CD4-positive, alpha-beta T cell treated with Interleukin-4 for 4 hours (primary cell): ENCODE measurements at regions not wholly inside any gene's neighbourhood (a gene's known extent, or its start where the extent isn't known, plus 50 kb on each side); places are given as distances from the start of the nearest gene placed in this dataset.

ENCODE experiments used
- DNase-seq: peaks from one replicate; pipeline ENCODE4 v3.0.0-alpha.2; 2020

DNA sequence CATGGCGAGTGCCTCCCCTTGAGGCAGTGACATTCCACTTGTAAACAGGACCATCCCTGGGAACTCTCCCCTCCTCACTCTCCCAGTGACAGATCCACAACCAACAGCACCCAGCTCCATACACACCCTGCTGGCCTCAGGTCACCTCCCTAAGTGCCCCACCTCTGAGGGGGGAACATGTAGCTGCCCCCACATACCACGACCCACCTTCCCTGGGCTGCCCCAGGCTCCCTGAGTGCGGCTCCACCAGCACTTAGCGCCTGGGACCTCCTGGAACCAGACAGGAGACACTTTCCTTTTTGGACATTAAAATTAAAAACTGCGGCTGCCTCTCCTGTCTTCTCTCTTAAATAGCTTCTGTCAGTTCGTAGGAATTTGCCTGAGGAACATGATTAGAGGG lies 1140.1 kb downstream of the BRD1 start:
- DNase-seq: no peak

DNA sequence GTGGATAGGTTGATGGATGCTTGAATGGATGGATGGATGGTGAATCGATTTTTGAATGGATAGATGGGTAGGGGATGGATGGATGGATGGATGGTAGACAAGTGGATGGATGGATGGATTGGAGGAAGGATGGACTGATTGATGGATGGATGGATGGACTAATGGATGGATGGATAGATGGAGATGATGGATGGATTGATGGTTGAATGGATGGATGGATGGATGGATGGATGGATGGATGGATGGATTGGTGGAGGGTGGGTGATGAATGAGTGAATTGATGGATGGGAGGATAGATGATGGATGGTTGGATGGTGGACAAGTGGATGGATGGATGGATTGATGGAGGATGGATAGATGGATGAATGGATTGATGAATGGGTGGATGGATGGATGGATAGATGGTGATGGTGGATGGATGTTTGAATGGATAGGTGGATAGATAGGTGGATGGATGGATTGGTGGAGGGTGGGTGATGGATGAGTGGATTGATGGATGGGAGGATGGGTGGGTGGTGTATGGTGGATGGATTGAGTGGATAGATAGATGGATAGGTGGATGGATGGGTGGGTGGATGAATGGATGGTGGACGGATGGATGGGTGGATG lies 1140.9 kb downstream of the BRD1 start:
- no peak for DNase-seq

DNA sequence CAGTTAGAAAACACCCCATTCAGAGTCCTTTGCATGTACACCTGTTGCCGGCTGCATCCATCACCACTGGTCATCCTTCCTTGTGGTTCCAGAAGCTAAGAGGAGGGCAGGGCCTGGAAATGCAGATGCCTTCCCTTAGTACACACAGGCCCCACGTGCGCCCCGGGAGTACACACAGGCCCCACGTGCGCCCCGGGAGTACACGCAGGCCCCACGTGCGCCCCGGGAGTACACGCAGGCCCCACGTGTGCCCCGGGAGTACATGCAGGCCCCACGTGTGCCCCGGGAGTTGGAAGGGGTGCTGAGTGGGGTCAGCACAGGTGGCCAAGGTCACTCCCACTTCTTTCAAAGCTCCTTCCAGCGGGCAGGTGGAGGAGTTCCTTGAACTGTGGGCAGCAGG lies 1141.9 kb downstream of the BRD1 start:
- no peak for DNase-seq

DNA sequence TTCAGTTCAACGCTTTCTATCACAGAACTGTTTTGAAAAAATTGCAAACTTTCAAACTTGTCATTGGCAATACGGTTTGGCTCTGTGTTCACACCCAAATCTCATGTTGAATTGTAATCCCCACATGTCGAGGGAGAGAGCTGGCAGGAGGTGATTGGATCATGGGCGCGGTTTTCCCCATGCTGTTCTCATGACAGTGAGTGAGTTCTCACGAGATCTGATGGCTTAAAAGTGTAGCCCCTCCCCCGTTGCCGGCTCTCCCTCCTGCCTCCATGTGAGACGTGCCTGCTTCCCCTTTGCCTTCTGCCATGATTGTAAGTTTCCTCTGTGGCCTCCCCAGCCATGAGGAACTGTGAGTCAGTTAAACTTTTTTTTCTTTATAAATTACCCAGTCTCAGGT lies 1144.0 kb downstream of the BRD1 start:
- DNase-seq: no peak

DNA sequence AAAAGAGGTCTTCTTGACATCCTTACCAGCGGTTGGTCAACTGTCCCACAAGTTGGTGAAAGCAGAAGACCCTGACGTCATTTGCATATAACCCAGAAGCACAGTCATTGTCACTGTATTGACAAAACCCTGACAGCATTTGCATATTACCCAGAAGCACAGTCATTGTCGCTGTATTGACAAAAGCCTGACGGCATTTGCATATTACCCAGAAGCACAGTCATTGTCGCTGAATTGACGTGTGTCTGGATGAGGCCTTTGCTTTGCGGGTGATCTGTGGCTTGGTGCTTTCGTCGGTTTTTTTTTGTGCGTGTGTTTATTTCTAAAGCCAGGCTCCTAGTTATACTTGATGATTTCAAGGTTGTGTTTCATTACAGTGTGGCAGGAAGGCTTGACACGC lies 1145.2 kb downstream of the BRD1 start:
- no peak for DNase-seq

DNA sequence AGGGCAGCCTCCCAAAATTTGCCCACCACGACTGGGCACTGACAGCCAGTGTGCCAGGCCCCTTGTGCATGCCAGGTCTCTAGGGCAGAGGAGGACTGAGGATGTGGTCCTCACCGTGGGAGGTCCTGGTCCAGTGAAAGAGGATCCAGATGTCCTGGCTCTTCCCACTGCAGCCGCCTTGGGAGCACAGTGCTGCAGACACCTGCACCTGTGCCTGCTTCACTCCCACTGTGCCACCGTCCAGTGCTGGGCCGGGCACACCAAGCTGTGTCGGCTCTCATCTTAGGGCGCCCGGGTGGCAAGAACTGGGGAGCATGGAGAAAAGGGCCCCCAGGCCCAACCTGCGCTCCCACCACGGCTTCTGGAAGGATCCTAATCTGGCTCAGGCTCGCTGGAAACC lies 1147.1 kb downstream of the BRD1 start:
- DNase-seq: no peak

DNA sequence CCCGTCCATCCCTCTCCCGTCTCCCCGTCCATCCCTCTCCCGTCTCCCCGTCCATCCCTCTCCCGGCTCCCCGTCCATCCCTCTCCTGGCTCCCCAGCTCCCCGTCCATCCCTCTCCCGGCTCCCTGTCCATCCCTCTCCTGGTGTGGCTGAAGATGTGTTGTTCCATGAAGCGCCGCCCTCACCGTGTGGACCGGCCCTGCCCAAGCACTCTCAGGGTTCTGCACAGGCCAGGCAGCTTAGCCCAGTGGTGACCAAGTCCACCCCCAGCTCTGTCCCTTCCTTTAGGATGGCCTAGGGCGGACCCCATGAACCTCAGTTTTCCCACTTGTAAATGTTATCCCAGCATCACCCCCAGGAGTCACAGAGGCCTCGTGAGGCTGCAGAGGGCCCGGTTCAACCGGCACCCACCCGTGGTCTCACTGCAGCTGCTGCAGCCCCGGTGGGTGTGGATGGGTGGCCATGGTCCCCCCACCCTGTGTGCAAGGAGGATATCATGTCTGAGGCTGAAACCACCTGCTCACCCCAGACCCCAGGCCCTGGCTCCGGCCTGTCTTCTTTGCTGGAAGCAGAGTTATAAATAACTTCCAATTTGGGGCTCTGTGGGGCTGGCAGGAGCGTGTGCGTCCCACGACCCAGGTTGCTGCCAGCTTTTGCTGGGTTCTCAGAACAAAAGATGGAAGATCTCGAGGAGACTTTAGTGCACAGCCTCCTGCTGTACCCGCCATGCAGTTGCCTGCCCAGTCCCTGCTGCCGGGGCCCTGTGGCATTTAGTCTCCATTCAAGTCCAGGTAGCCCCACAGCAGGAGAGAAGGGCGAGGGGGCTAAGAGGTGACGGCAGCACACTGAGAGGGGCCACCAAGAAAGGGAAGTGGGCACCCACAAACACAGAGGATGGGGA lies 1147.8 kb downstream of the BRD1 start:
- no peak for DNase-seq

DNA sequence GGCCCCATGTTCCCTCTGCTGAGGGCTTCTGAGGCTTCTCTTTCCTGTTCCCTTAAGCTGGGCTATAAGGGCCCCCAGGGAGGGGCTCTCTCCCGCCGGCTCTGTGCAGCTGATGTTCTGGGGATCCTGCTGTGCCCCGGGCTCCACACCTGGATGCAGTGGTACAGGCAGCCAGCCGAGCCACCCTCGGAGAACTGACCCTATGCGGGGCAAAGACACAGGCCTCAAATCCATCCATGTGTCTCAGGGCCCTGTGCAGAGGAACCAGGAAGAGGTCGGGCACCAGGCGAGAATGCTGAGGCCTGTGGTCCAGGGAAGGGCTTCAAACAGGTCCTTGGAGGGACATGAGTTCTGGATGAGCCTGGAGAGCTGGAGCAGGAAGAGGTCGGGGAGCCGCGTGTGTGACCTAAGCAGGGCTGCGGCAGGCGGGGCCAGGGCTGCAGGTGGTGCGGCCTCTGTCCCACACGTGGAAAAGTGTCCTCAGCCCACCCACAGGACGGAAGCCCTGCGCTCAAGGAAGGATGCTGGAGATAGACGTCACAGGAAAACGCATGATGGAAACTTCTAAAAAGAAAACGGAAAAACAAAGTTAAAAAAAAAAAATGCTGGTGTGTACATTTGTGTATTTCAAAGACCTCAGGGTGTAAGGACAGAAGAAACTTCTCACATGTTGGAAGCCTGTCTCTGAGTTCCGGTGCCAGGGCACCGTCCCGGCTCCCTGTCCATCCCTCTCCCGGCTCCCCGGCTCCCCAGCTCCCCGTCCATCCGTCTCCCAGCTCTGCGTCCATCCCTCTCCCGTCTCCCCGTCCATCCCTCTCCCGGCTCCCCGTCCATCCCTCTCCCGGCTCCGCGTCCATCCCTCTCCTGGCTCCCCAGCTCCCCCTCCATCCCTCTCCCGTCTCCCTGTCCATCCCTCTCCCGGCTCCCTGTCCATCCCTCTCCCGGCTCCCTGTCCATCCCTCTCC lies 1149.2 kb downstream of the BRD1 start:
- DNase-seq: no peak

DNA sequence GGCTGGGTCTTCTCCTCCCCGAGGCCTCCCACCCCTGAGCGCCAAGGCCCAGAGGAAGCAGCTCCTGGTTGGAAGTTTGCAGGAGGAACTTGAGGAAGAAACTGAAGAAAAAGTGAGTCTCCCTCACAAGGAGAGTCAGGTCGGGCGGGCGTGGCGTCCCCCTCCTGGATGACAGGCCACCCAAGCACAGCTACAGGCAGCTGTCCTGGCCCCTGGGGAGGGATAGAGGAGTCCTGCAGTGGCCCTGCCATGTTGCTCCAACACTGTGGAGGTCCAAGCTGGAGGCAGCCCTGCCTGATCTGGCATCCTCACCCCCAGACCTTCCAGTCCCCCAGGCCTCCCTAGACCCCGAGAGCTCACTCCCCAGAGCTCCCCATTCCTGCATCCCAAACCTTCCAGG lies 1150.1 kb downstream of the BRD1 start:
- DNase-seq: no peak

DNA sequence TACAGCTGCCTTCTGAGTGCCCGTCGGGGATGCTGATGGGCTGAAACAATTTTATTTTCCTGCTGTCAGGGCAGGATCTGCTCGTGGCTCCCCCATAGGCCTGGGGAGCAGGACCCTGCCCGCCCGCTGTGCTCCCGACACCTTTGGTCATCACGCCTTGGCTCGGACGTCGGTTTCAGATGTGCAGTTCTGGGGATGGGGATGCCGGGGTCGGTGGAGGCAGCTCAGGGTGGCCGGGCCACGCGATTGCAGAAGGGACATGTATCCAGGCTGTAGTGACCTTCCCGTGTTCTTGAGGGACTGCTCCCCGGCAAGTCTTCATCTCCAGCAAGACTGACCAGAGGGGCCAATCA lies 1150.5 kb downstream of the BRD1 start:
- no peak for DNase-seq

DNA sequence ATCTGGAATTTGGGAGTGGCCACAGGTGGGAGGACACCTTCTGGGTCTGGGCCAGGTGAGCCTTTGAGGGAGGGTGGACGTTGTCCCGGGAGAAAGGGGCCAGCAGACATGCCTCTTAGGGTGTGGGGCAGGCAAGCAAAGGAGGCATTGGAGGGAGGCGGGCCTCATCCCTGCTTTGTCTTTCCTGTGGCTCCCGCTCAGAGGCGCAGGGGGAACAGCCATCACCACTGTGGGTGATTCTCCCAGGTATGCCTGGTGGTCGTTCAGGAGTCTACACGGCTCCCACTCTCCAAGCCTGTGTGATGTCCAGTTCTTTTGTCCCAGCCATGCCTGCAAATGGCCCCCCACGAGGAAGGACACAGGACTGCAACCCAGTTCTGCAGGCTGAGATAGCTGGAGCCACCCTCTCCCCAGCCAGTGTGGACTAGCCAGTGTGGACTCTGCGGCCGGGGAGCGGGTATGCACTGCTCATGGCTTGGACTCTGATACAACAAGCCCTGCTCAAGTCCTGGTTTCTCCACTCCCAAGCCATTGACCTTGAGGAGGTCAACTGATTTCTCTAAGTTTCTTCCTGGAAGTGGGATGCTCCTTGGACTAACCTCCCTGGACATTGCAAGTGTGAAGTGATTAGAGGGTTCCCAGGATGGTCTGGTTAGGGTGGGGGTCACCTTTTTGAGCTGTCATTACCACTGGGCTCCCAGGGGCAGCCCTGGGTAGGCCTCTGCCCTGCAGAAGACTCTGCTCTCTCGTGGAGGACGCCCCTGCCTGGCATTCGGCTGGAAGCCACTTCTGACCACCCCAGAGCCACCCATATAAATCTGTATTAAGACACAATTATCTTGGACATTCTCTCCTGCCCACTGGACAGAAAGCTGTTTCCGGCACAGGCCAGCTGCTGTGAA lies 1151.2 kb downstream of the BRD1 start:
- no peak for DNase-seq

DNA sequence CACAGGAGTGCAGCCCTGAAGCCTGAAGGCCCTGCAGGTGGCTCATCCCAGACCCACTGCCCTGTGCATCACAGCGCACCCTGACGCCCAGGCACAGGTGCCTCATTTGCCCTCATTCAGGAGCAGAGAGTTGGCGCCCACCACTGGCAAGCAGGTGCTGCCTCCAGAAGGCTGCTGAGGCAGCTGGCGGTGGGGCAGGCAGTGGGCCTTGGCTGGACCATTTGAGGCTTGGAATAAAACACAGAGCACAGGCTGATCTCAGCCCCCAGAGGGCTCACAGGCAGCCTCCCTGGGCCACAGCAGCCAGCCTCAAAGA lies 1151.9 kb downstream of the BRD1 start:
- no peak for DNase-seq

DNA sequence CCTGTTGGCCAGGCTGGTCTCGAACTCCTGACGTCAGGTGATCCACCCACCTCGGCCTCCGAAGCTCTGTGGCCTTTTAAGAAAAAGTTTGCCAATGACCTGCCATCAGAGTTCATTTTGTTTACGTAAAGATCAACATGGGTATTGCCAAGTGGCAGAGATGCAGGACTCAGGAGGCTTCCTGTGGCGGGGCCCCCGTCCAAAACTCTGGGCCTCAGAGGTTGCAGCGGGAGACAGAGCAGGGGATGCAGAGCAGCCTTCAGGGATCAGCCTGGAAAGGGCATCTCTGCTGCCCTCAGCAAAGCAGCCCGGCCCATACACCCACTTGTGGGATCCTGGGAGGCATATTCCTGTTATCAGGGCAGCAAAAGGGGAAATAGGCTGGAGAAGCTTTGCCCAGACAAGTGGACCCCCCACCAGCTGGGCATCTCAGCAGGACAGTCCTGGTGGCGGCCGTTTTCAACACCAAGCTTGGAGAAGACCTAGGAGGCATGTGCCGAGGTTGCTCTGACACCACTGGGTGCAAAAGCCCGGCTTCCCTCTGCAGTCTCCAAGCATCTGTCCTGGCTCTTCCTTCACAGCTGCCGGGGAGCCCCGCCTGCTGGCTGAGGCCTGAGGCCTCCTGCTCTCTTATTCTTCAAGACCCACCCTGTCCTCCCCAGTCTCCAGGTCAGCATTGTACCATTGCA lies 1152.4 kb downstream of the BRD1 start:
- DNase-seq: no peak

DNA sequence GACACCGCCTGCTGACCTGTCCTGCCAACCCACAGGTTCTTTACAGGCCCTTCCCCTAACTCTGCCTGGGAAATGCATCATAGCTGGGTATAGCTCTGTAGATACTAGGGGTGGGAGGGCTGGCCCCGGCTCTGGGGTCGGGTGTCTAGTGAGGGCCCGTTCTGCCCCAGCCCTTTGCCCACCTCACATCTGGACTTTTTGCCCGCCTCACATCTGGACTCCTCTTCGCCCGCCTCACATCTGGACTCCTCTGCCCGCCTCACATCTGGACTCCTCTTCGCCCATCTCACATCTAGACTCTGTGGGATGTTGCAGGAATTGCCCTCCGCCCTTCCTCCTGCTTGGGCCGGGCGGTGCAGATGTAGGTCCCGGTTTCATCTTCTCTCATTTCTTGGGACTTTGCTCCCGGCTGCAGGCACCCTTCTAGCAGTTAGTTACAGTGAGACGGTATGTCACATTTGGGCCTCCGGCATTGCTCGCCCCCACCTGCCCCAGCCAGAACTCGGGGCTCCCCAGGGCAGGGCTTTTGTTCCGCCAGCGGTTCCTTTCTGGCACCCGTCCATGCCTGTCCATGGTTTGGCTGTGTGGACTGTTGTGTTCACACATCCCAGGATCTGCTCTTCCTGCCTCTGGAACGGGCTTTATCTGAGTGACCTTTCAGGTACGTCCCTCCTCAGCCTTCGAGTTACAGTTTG lies 1153.7 kb downstream of the BRD1 start:
- no peak for DNase-seq

DNA sequence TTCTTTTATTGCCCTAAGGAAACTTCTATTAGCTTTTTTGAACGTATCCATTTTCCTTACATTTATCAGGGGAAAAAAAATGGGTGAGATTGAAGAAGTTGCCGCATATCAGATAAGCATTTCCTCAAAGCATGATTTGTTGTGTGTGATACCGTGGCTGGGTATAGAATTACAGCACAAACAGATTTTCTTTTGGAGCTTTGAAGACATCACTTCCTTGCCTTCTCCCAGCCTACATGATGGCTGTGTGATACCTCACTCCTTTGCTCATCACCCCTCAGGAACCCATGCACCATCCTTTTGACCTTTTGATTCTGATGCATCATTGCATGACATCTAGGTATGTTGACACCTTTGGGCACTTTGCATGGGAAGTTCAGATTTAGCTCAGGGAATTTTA lies 1155.3 kb downstream of the BRD1 start:
- no peak for DNase-seq

DNA sequence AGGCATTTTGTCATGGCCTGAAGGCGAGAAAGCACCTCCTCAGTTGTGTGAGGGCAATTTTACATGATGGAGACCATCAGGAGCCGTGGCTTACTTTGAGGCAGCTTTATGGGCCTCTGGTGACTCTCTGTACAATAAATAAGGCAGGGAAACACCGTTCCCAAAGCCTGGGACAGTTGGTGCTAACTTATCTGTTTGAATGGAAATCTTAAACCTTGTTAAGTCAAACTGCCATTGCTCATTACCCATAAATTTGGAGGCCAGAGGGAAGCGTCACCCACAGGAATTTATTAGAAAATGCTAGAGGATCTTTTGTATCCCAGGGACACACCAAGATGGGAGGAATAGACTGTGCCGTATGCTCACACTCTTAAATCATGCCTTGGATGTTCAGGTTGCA lies 1156.9 kb downstream of the BRD1 start:
- DNase-seq: no peak

DNA sequence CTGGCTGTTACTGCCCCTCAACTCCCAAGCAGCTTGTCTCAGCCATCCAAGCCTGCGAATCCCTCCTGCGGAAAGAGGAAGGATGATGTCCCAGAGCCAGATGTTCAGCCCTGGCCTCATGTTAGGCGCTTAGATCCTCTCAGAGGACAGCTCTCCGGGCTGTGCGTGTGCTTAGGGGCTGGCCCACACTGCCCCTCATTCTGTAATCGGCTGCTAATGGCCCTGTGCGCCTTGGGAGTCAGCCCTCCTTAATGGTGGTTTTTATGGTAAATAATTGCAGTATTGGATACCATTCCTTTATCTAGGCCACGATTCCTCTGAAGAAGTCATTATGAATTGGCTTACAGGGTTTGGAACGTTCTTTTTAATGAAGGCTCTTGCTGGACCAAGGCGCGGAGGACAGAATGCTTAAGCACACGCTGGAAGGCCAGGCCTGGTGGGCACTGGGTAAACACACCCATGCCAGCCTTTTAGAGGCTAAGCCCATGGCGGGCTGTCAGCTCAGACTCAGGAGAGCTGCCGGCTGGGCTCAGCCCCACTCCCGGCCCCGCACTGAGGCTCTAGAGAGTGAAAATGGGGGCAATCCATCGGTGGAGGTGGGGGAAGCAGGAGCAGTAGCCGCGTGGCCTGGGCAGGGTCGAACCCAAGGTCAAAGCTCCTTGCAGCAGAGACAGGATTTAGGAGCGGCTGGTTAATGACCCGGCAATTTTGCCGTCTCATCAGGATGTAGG lies 1157.5 kb downstream of the BRD1 start:
- no peak for DNase-seq

DNA sequence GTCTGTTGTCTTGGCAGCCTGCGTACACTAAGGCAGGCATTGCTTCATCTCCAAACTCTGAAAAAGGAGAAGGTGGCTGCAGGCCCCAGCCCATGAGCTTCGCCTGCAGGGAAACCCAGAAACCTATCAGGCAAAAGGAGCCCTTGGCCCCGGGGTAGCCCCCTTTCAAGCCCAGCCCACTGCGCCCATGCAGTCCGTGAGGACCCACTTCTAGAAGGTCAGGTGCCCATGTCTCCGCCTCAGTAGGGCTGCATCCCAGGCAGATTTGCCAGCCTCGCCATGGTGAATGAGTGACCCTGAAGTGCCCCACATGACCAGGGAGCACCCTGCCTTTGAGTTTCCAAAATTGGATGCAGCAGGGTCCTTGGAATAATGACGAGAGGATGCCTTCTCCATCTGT lies 1158.4 kb downstream of the BRD1 start:
- DNase-seq: no peak

DNA sequence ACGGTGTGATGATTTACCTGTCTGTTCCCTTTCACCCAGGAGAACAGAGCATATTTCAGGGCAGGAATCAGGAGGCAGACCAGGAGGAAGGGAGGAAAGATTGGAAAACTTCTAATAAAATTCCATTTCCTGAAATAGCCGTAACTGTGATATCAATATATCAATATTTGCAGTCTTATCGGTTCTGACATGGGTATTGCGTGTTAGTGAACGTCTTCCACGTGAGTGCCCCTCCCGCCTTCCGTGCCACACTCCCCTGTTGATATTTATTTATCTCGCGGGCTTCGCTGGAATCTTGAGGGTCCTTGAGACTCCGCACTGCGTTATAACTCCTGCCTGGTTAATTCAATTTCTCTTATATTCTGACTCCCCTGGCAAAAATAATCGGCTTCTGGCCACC lies 1160.4 kb downstream of the BRD1 start:
- no peak for DNase-seq

DNA sequence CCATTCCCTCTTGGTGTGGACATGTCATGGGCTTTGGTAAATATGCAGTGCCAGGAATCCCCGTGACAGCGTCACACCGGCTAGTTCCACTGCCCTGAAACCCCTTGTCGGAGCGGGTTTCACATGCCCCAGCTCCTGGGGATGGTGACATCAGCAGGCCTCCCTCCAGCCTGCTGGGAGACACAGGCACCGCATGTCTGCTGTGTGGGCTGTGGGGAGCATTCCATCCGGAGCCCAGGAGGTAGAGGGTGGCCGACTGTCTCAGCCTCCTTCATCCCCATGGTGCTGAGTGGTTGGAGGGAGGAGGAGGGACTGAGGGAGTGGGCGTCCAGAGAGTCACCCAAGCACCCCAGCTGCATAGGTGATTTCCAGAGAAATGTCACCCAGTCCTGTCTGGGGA lies 1161.1 kb downstream of the BRD1 start:
- DNase-seq: no peak
